ENCODE measurements at regions not wholly inside any gene's neighbourhood (a gene's known extent, or its start where the extent isn't known, plus 50 kb on each side); places are given as distances from the start of the nearest gene placed in this dataset.

DNA sequence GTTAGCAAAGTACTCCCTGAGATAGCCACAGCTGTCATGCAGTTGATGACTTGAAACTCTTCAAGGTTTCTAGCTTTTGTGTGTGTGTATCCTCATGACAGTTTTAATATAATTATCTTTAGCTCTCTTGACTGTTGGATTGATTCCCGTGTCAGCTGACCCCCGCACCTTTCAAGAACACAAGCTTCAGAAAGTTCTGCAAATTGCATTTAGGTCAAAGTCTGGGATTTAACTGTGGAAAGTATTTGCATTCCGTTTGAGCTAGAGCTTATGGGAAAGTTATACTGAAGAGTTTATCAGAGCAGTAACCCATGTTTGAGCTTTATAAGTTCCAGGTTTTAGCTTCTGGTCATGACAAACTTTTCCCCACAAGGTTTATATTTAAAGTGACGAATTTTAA is 380.1 kb upstream of the CHRM3 start:
- no peak for DNase-seq (ENCODE audit: low spot score)
- CTCF ChIA-PET (ENCODE audit: low intra/inter-chr PET ratio, low total read pairs) = no interaction called here
- Histone ChIP-seq H3K9ac (ENCODE audit: insufficient read depth, low read depth, low read length) (no peak overlapping the region), H3K36me3 (replicated peaks in 1 of 2; ENCODE audit: control insufficient read depth in 1 of 2, insufficient read depth in 2 of 2, low read length in 2 of 2) (no peaks in the 10 kb centered on the region), H3K4me2 (ENCODE audit: low read depth, low read length) (no peak overlapping the region), H3K4me3 (replicated peaks in 1 of 3; ENCODE audit: insufficient read depth in 1 of 3, low read depth in 2 of 3, low read length in 3 of 3) (no peak overlapping the region), H4K20me1 (ENCODE audit: insufficient read depth, low read length) (no peaks in the 10 kb centered on the region), H3K27ac (ENCODE audit: extremely low read length, insufficient read depth, low read length) (no peak overlapping the region), H3K79me2 (ENCODE audit: insufficient read depth, low read length) (no peaks in the 10 kb centered on the region), H2AFZ (ENCODE audit: low read length) (no peak overlapping the region), H3K9me3 (ENCODE audit: low read length) (peaks cover 75% of the 10 kb centered on the region), H3K4me1 (ENCODE audit: insufficient read depth, low read length) (no peaks in the 10 kb centered on the region), H3K27me3 (ENCODE audit: control insufficient read depth in 1 of 2, insufficient read depth in 2 of 2, low read length in 2 of 2) (no peaks in the 10 kb centered on the region)
- POLR2A ChIA-PET = no interaction called here
- no peak for FAIRE-seq
- ATAC-seq = no peak
- in situ Hi-C loops (cut with HindIII; ENCODE audit: extremely low pct_ligation_motif_present, low pct_unique_long_range_greater_than_20kb) = no loop called here
- intact Hi-C loops (cut with micrococcal nuclease; ENCODE audit: unreplicated experiment) = no loop called here
- no TSS peak for BruUV-seq (replicated peaks)
- 0% methylated on average over 4 of the region's 4 CpGs for WGBS (ENCODE audit: low lambda C conversion rate)
- no peak for TF ChIP-seq MEF2D (CRISPR knock-in tag; IDR thresholded peaks at IDR 0.05)
- TF ChIP-seq ZNF747 (CRISPR knock-in tag; IDR thresholded peaks at IDR 0.05; ENCODE audit: borderline replicate concordance) = no peak
- TF ChIP-seq ZSCAN31 (CRISPR knock-in tag; IDR thresholded peaks at IDR 0.05; ENCODE audit: low read depth) = no peak
- TF ChIP-seq RBAK (CRISPR knock-in tag; IDR thresholded peaks at IDR 0.05) = no peak
- no peak for TF ChIP-seq STAT5B (CRISPR knock-in tag; IDR thresholded peaks at IDR 0.05)
- no peak for TF ChIP-seq ZNF274 (CRISPR knock-in tag; IDR thresholded peaks at IDR 0.05)
- TF ChIP-seq, protein P1, sequence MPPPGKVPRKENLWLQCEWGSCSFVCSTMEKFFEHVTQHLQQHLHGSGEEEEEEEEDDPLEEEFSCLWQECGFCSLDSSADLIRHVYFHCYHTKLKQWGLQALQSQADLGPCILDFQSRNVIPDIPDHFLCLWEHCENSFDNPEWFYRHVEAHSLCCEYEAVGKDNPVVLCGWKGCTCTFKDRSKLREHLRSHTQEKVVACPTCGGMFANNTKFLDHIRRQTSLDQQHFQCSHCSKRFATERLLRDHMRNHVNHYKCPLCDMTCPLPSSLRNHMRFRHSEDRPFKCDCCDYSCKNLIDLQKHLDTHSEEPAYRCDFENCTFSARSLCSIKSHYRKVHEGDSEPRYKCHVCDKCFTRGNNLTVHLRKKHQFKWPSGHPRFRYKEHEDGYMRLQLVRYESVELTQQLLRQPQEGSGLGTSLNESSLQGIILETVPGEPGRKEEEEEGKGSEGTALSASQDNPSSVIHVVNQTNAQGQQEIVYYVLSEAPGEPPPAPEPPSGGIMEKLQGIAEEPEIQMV (CRISPR knock-in tag; IDR thresholded peaks at IDR 0.05; ENCODE audit: low read depth) = no peak
- TF ChIP-seq ZNF703 (CRISPR knock-in tag; IDR thresholded peaks at IDR 0.05; ENCODE audit: borderline replicate concordance) = no peak
- TF ChIP-seq, protein P2, sequence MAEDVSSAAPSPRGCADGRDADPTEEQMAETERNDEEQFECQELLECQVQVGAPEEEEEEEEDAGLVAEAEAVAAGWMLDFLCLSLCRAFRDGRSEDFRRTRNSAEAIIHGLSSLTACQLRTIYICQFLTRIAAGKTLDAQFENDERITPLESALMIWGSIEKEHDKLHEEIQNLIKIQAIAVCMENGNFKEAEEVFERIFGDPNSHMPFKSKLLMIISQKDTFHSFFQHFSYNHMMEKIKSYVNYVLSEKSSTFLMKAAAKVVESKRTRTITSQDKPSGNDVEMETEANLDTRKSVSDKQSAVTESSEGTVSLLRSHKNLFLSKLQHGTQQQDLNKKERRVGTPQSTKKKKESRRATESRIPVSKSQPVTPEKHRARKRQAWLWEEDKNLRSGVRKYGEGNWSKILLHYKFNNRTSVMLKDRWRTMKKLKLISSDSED (CRISPR knock-in tag; IDR thresholded peaks at IDR 0.05) = no peak
- TF ChIP-seq, protein P3, sequence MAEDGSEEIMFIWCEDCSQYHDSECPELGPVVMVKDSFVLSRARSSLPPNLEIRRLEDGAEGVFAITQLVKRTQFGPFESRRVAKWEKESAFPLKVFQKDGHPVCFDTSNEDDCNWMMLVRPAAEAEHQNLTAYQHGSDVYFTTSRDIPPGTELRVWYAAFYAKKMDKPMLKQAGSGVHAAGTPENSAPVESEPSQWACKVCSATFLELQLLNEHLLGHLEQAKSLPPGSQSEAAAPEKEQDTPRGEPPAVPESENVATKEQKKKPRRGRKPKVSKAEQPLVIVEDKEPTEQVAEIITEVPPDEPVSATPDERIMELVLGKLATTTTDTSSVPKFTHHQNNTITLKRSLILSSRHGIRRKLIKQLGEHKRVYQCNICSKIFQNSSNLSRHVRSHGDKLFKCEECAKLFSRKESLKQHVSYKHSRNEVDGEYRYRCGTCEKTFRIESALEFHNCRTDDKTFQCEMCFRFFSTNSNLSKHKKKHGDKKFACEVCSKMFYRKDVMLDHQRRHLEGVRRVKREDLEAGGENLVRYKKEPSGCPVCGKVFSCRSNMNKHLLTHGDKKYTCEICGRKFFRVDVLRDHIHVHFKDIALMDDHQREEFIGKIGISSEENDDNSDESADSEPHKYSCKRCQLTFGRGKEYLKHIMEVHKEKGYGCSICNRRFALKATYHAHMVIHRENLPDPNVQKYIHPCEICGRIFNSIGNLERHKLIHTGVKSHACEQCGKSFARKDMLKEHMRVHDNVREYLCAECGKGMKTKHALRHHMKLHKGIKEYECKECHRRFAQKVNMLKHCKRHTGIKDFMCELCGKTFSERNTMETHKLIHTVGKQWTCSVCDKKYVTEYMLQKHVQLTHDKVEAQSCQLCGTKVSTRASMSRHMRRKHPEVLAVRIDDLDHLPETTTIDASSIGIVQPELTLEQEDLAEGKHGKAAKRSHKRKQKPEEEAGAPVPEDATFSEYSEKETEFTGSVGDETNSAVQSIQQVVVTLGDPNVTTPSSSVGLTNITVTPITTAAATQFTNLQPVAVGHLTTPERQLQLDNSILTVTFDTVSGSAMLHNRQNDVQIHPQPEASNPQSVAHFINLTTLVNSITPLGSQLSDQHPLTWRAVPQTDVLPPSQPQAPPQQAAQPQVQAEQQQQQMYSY (CRISPR knock-in tag; IDR thresholded peaks at IDR 0.05) = no peak
- TF ChIP-seq, protein P4, sequence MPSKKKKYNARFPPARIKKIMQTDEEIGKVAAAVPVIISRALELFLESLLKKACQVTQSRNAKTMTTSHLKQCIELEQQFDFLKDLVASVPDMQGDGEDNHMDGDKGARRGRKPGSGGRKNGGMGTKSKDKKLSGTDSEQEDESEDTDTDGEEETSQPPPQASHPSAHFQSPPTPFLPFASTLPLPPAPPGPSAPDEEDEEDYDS (CRISPR knock-in tag; IDR thresholded peaks at IDR 0.05) = no peak
- TF ChIP-seq, protein P5, sequence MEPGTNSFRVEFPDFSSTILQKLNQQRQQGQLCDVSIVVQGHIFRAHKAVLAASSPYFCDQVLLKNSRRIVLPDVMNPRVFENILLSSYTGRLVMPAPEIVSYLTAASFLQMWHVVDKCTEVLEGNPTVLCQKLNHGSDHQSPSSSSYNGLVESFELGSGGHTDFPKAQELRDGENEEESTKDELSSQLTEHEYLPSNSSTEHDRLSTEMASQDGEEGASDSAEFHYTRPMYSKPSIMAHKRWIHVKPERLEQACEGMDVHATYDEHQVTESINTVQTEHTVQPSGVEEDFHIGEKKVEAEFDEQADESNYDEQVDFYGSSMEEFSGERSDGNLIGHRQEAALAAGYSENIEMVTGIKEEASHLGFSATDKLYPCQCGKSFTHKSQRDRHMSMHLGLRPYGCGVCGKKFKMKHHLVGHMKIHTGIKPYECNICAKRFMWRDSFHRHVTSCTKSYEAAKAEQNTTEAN (CRISPR knock-in tag; conservative IDR thresholded peaks at IDR 0.05) = no peak
- TF ChIP-seq, protein P6, sequence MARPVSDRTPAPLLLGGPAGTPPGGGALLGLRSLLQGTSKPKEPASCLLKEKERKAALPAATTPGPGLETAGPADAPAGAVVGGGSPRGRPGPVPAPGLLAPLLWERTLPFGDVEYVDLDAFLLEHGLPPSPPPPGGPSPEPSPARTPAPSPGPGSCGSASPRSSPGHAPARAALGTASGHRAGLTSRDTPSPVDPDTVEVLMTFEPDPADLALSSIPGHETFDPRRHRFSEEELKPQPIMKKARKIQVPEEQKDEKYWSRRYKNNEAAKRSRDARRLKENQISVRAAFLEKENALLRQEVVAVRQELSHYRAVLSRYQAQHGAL (CRISPR knock-in tag; IDR thresholded peaks at IDR 0.05; ENCODE audit: not compliant biosample characterization) = no peak
- no peak for TF ChIP-seq IKZF4 (CRISPR knock-in tag; IDR thresholded peaks at IDR 0.05; ENCODE audit: borderline replicate concordance, low read depth, not compliant biosample characterization)
- no peak for TF ChIP-seq ZBTB38 (CRISPR knock-in tag; IDR thresholded peaks at IDR 0.05)
- TF ChIP-seq, protein P7, sequence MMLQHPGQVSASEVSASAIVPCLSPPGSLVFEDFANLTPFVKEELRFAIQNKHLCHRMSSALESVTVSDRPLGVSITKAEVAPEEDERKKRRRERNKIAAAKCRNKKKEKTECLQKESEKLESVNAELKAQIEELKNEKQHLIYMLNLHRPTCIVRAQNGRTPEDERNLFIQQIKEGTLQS (CRISPR knock-in tag; IDR thresholded peaks at IDR 0.05) = no peak
